IMR-90 (cell line): ENCODE measurements at regions not wholly inside any gene's neighbourhood (a gene's known extent, or its start where the extent isn't known, plus 50 kb on each side); places are given as distances from the start of the nearest gene placed in this dataset.

Source experiments
- ATAC-seq: fragments of 200-7000 bp; cut with Tn5 transposase; 2 replicates; pipeline ENCODE4 v1.9.1; 2020; ENCODE audit warnings: low read depth, mild to moderate bottlenecking, moderate library complexity
- BruUV-seq: library from RNA; stranded (reverse); fragments of 400-500 nt; replicated peaks from 2 replicates; lab custom pipeline; 2021; lab: Mats Ljungman, UMichigan
- CTCF ChIA-PET: fragments of 300-600 bp; formaldehyde crosslinking; extraction: SDS; loops from one replicate; lab custom pipeline; 2021; ENCODE audit warnings: antibody characterized with exemption; lab: Yijun Ruan, JAX
- POLR2A ChIA-PET: fragments of 300-600 bp; sonication (Branson Sonifier 250); formaldehyde crosslinking; loops from one replicate; lab custom pipeline; 2022; ENCODE audit warnings: antibody characterized with exemption; ENCODE audit not compliant: unreplicated experiment; lab: Charles Lee
- DNase-seq: peaks from one replicate; pipeline ENCODE4 v3.0.0; 2013
- H2AFZ ChIP-seq: replicated peaks from 2 replicates; pipeline ENCODE3; 2013; ENCODE audit warnings: low read length, mild to moderate bottlenecking; ENCODE audit not compliant: poor library complexity
- H2AK5ac ChIP-seq: 2 replicates; pipeline ENCODE4 v1.6.1; 2013; ENCODE audit warnings: low read depth, low read length, inconsistent platforms
- H2AK9ac ChIP-seq: replicated peaks from 2 replicates; pipeline ENCODE3; 2013; ENCODE audit warnings: mild to moderate bottlenecking, low read depth, low read length, moderate library complexity; ENCODE audit not compliant: poor library complexity
- H2BK120ac ChIP-seq: 2 replicates; pipeline ENCODE4 v1.6.1; 2013; ENCODE audit warnings: low read depth, low read length, inconsistent platforms
- H2BK15ac ChIP-seq: 3 replicates; pipeline ENCODE4 v1.6.1; 2013; ENCODE audit warnings: low read depth, low read length, inconsistent platforms
- H2BK20ac ChIP-seq: 2 replicates; pipeline ENCODE4 v1.6.1; 2013; ENCODE audit warnings: low read depth, mild to moderate bottlenecking, inconsistent platforms, low read length, moderate library complexity
- H2BK5ac ChIP-seq: 2 replicates; pipeline ENCODE4 v1.6.1; 2013; ENCODE audit warnings: mild to moderate bottlenecking, low read depth, low read length, inconsistent platforms; ENCODE audit not compliant: poor library complexity, severe bottlenecking
- H3K14ac ChIP-seq: replicated peaks from 2 replicates; pipeline ENCODE4 v1.6.1; 2013; ENCODE audit warnings: low read depth, low read length, inconsistent platforms
- H3K18ac ChIP-seq: 2 replicates; pipeline ENCODE4 v1.6.1; 2013; ENCODE audit warnings: low read depth, low read length, control low read depth
- H3K23ac ChIP-seq: 2 replicates; pipeline ENCODE4 v1.6.1; 2013; ENCODE audit warnings: low read depth, low read length, inconsistent platforms
- H3K27ac ChIP-seq: 2 replicates; pipeline ENCODE4 v1.5.1; 2013; ENCODE audit warnings: mild to moderate bottlenecking, control low read depth, low read length; ENCODE audit not compliant: insufficient read depth
- H3K27me3 ChIP-seq: 2 replicates; pipeline ENCODE4 v1.6.1; 2013; ENCODE audit warnings: low read length; ENCODE audit not compliant: control insufficient read depth, insufficient read depth
- H3K36me3 ChIP-seq: 2 replicates; pipeline ENCODE4 v1.6.1; 2013; ENCODE audit warnings: low read length, mixed read lengths; ENCODE audit not compliant: control insufficient read depth, insufficient read depth
- H3K4ac ChIP-seq: 2 replicates; pipeline ENCODE4 v1.6.1; 2013; ENCODE audit warnings: low read depth, low read length, inconsistent platforms
- H3K4me1 ChIP-seq: 2 replicates; pipeline ENCODE4 v1.6.1; 2013; ENCODE audit warnings: low read length, mixed read lengths; ENCODE audit not compliant: control insufficient read depth, insufficient read depth
- H3K4me2 ChIP-seq: 2 replicates; pipeline ENCODE4 v1.6.1; 2013; ENCODE audit warnings: low read depth, mild to moderate bottlenecking, control low read depth, low read length, moderate library complexity
- H3K4me3 ChIP-seq: 2 replicates; pipeline ENCODE4 v1.5.1; 2013; ENCODE audit warnings: low read depth, mild to moderate bottlenecking, control low read depth, low read length, moderate library complexity; ENCODE audit not compliant: insufficient read depth
- H3K56ac ChIP-seq: 2 replicates; pipeline ENCODE4 v1.6.1; 2013; ENCODE audit warnings: low read length, inconsistent platforms; ENCODE audit not compliant: insufficient read depth; ENCODE audit errors: extremely low read depth
- H3K79me1 ChIP-seq, 2 experiments: 2 replicates each; pipeline ENCODE4 v1.6.1; 2013; ENCODE audit warnings: low read length in 2 of 2, inconsistent platforms in 1 of 2, low read depth in 1 of 2
- H3K9ac ChIP-seq: 2 replicates; pipeline ENCODE4 v1.6.1; 2013; ENCODE audit warnings: low read depth, low read length, control low read depth
- H3K9me1 ChIP-seq: 2 replicates; pipeline ENCODE4 v1.6.1; 2013; ENCODE audit warnings: low read length, inconsistent platforms; ENCODE audit not compliant: insufficient read depth
- H3K9me3 ChIP-seq: 2 replicates; pipeline ENCODE4 v1.6.1; 2013; ENCODE audit warnings: low read length; ENCODE audit not compliant: control insufficient read depth, insufficient read depth
- H4K20me1 ChIP-seq: 2 replicates; pipeline ENCODE4 v1.6.1; 2013; ENCODE audit warnings: low read length, inconsistent platforms; ENCODE audit not compliant: insufficient read depth
- H4K5ac ChIP-seq: 2 replicates; pipeline ENCODE4 v1.6.1; 2013; ENCODE audit warnings: mild to moderate bottlenecking, low read depth, low read length, control low read depth
- H4K8ac ChIP-seq, 2 experiments: 2 replicates each; pipeline ENCODE4 v1.6.1; 2013; ENCODE audit warnings: low read depth in 2 of 2, low read length in 2 of 2, control low read depth in 1 of 2, inconsistent platforms in 1 of 2
- H4K91ac ChIP-seq: 2 replicates; pipeline ENCODE4 v1.6.1; 2013; ENCODE audit warnings: low read depth, low read length, inconsistent platforms; ENCODE audit not compliant: insufficient read depth
- BHLHE40 ChIP-seq: fragments of 150-350 bp; IDR thresholded peaks from 2 replicates; pipeline ENCODE4 v1.6.1; 2016; ENCODE audit warnings: mild to moderate bottlenecking, low read depth, low read length
- CEBPB ChIP-seq: IDR thresholded peaks from 2 replicates; pipeline ENCODE4 v1.6.1; 2012; ENCODE audit warnings: low read depth, low read length, improper control_type of control experiment
- CHD1 ChIP-seq: IDR thresholded peaks from 2 replicates; pipeline ENCODE4 v1.6.1; 2012; ENCODE audit warnings: low read depth, low read length, improper control_type of control experiment
- ELK1 ChIP-seq: fragments of 150-350 bp; IDR thresholded peaks from 2 replicates; pipeline ENCODE4 v1.6.1; 2016; ENCODE audit warnings: low read depth, mild to moderate bottlenecking, low read length, moderate library complexity, borderline replicate concordance
- FOS ChIP-seq: fragments of 150-350 bp; IDR thresholded peaks from 2 replicates; pipeline ENCODE4 v1.6.1; 2016; ENCODE audit warnings: low read depth, low read length
- MAFK ChIP-seq: IDR thresholded peaks from 2 replicates; pipeline ENCODE4 v1.6.1; 2012; ENCODE audit warnings: low read depth, low read length, improper control_type of control experiment
- MAZ ChIP-seq: IDR thresholded peaks from 2 replicates; pipeline ENCODE4 v1.6.1; 2012; ENCODE audit warnings: low read depth, mild to moderate bottlenecking, low read length, improper control_type of control experiment, moderate library complexity, borderline replicate concordance
- MXI1 ChIP-seq: IDR thresholded peaks from 2 replicates; pipeline ENCODE4 v1.6.1; 2012; ENCODE audit warnings: low read depth, mild to moderate bottlenecking, low read length, moderate library complexity, borderline replicate concordance
- NFE2L2 ChIP-seq: fragments of 150-350 bp; IDR thresholded peaks from 2 replicates; pipeline ENCODE4 v1.6.1; 2016; ENCODE audit warnings: low read depth, mild to moderate bottlenecking, low read length
- POLR2A ChIP-seq: IDR thresholded peaks from 2 replicates; pipeline ENCODE4 v1.6.1; 2012; ENCODE audit warnings: mild to moderate bottlenecking, low read depth, low read length
- RAD21 ChIP-seq: IDR thresholded peaks from 2 replicates; pipeline ENCODE4 v1.6.1; 2012; ENCODE audit warnings: low read length, improper control_type of control experiment
- RCOR1 ChIP-seq: IDR thresholded peaks from 2 replicates; pipeline ENCODE4 v1.6.1; 2012; ENCODE audit warnings: mild to moderate bottlenecking, low read length, improper control_type of control experiment; ENCODE audit not compliant: insufficient replicate concordance
- RFX5 ChIP-seq: IDR thresholded peaks from 2 replicates; pipeline ENCODE4 v1.8.0; 2012; ENCODE audit warnings: low read depth, mild to moderate bottlenecking, low read length, moderate library complexity
- SMC3 ChIP-seq: fragments of 150-350 bp; IDR thresholded peaks from 2 replicates; pipeline ENCODE4 v1.6.1; 2016; ENCODE audit warnings: low read depth, mild to moderate bottlenecking, antibody characterized with exemption, low read length, moderate library complexity
- WGBS, 2 experiments: methylation state at CpG; one replicate each; pipeline versions ENCODE4 v1.1.5 to v1.1.7; 2013; ENCODE audit warnings: missing lambda C conversion rate in 2 of 2; ENCODE audit not compliant: insufficient read length in 1 of 2; ENCODE audit errors: extremely low coverage in 2 of 2; 5-methylcytosine and 5-hydroxymethylcytosine counted together
- dilution Hi-C: fragments of 300-500 bp; cut with HindIII; formaldehyde crosslinking; loops from one replicate; pipeline ENCODE4 v1.14.3; 2018; ENCODE audit warnings: low sequenced_read_pairs; ENCODE audit not compliant: unreplicated experiment
- in situ Hi-C: fragments of 300-500 bp; cut with MboI; formaldehyde crosslinking; loops from 3 replicates; pipeline ENCODE4 v1.14.3; 2019; ENCODE audit warnings: low sequenced_read_pairs, inconsistent platforms, mixed read lengths
- intact Hi-C: fragments of 100-400 bp; cut with micrococcal nuclease; formaldehyde crosslinking; loops from 2 replicates; pipeline ENCODE4 v1.10.0; 2022
- TF ChIP-seq, protein P1 (sequence below): fragments of 150-350 bp; IDR thresholded peaks from 2 replicates; pipeline ENCODE4 v1.6.1; 2017; ENCODE audit warnings: mild to moderate bottlenecking, antibody characterized with exemption, low read length, low read depth
- TF ChIP-seq, protein P2 (sequence below): conservative IDR thresholded peaks from 2 replicates; pipeline ENCODE4 v1.5.1; 2012; ENCODE audit warnings: mild to moderate bottlenecking, low read depth, low read length, improper control_type of control experiment

DNA sequence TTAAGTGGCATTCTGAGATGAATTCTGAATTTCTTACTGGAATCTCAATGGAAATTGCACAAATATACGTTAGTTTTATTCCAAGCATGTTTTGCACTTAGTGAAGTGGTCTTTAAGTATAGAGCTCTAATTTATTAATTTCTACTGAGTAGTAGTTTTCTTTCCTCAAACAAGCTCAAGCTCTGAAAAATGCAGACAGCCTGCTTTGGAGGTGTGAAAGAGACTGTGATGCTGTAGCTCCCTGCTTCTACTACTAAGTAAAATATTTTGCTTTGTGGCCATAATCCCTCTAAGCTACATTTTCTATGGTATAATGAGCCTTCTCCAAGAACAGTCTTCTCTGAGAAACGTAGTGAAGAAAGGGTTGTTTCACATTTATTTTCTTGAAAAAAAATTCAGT lies 243.5 kb upstream of the HS3ST5 start:
- Histone ChIP-seq H2AK5ac (no peak overlapping the region), H3K9ac (no peak overlapping the region), H2BK5ac (no peak overlapping the region), H2AK9ac (no peak overlapping the region), H3K4me3 (no peak overlapping the region), H3K9me1 (no peaks in the 10 kb centered on the region), H3K36me3 (no peaks in the 10 kb centered on the region), H4K8ac (no peak overlapping the region), H2AFZ (no peak overlapping the region), H4K20me1 (no peaks in the 10 kb centered on the region), H3K23ac (no peak overlapping the region), H3K56ac (no peak overlapping the region), H2BK15ac (no peak overlapping the region), H3K4ac (no peak overlapping the region), H3K9me3 (0 out of 2 replicates have a peak, but pooled peaks cover 4% of the 10 kb centered on the region), H2BK20ac (no peak overlapping the region), H2BK120ac (no peak overlapping the region), H3K27me3 (no peaks in the 10 kb centered on the region), H3K14ac (no peak overlapping the region), H3K27ac (no peak overlapping the region), H3K18ac (no peak overlapping the region), H3K4me1 (no peaks in the 10 kb centered on the region), H4K5ac (no peak overlapping the region), H4K91ac (no peak overlapping the region), H3K4me2 (no peak overlapping the region), H3K79me1 (no peaks in the 10 kb centered on the region)
- intact Hi-C loops (no loop called here), dilution Hi-C loops (no loop called here), in situ Hi-C loops (no loop called here)
- TF ChIP-seq ELK1 (no peak), MAFK (no peak), RAD21 (no peak), POLR2A (no peak), RCOR1 (no peak), FOS (no peak), CEBPB (no peak), BHLHE40 (no peak), MAZ (no peak), MXI1 (no peak), CHD1 (no peak), NFE2L2 (no peak), RFX5 (no peak), SMC3 (no peak)
- TF ChIP-seq, protein P1, sequence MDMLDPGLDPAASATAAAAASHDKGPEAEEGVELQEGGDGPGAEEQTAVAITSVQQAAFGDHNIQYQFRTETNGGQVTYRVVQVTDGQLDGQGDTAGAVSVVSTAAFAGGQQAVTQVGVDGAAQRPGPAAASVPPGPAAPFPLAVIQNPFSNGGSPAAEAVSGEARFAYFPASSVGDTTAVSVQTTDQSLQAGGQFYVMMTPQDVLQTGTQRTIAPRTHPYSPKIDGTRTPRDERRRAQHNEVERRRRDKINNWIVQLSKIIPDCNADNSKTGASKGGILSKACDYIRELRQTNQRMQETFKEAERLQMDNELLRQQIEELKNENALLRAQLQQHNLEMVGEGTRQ, result no peak
- TF ChIP-seq, protein P2, sequence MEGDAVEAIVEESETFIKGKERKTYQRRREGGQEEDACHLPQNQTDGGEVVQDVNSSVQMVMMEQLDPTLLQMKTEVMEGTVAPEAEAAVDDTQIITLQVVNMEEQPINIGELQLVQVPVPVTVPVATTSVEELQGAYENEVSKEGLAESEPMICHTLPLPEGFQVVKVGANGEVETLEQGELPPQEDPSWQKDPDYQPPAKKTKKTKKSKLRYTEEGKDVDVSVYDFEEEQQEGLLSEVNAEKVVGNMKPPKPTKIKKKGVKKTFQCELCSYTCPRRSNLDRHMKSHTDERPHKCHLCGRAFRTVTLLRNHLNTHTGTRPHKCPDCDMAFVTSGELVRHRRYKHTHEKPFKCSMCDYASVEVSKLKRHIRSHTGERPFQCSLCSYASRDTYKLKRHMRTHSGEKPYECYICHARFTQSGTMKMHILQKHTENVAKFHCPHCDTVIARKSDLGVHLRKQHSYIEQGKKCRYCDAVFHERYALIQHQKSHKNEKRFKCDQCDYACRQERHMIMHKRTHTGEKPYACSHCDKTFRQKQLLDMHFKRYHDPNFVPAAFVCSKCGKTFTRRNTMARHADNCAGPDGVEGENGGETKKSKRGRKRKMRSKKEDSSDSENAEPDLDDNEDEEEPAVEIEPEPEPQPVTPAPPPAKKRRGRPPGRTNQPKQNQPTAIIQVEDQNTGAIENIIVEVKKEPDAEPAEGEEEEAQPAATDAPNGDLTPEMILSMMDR, result no peak
- POLR2A ChIA-PET, result no interaction called here
- WGBS, 2 experiments, result no CpG with 5 or more reads among the region's 2 CpGs
- BruUV-seq, result no TSS peak
- DNase-seq (no peak), ATAC-seq (no peak)
- CTCF ChIA-PET, result no interaction called here
